GM21576 (cell line): ENCODE measurements at regions not wholly inside any gene's neighbourhood (a gene's known extent, or its start where the extent isn't known, plus 50 kb on each side); places are given as distances from the start of the nearest gene placed in this dataset.

Experiments used
- ATAC-seq: cut with Tn5 transposase; IDR thresholded peaks from one replicate; pipeline ENCODE4 v1.9.1; 2021; ENCODE audit warnings: mild to moderate bottlenecking, moderate library complexity; ENCODE audit not compliant: unreplicated experiment

DNA sequence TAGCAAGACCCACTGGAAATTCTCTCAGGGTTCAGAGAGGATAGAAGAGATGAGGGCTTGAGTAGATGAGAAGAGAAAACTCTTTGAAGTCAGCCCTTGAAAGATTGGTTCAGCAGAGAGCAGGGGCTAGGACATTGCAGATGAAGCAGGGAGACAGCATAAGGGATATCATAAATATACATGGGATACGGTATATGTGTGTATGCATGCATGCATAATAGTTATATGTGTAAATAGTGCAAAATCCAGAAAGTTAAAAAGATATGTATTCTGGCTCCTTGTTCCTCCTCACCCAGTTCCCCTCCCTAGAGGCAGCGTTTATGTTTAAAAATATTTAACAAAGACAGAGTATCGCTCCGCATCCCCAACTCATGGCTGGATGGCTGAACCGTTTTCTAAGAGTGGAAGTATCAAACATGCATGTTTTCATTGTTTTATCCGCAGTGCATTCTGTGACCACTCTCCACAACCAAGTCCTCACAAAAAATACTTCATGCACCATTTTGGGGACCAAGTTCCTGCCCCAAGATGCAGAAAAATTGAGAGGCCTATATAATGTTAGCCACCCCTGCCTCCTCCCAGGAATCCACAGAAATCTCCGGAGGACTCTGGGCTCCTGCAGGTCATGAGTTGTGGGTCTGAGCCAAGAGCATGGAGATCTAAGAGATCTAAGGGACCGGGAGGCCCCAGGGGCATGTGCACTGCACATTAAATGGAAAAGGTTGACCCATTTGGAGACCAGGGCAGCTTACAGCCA, 119.5 kb downstream of the MTX3 start:
- no peak for ATAC-seq

GRCh38 chr5:79868163-79868670, 122.8 kb downstream of the MTX3 start:
- ATAC-seq = no peak

GRCh38 chr5:79865579-79865978, 125.5 kb downstream of the MTX3 start:
- no peak for ATAC-seq

GRCh38 chr5:79864364-79864763, 126.7 kb downstream of the MTX3 start:
- no peak for ATAC-seq

DNA sequence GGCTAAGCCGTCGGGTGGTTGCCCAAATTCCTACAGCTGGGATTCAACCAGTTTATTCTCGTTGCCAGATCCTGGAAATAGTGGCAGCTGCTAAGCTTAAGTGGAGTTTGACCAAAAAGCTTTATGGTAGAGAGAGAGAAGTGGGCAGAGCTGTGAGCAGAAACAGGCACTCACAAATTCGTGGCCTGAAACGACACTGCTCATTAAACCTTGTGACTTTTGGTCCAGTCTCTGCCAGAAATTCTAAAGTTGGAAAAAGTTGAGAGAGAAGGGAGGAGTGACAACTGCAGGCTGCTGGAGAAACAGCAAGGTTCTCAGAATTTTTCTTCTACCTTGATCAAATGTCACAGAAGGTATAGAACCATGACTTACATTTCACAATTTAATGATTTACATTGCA, 131.5 kb downstream of the MTX3 start:
- no peak for ATAC-seq

DNA sequence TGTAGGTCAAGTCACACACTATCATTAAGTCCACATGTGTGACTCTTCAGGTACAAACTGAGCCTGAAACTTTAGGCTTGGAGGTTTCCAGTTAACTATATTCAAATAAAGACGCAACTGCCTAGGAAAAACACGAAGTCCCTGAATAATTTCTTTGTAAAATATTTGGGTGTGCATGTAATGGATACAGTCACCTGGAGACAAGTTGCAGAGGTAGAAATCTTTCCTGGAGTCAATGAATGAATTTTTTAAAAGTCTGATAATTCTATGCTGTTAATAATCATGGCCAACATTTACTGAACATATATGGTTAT, 132.7 kb downstream of the MTX3 start:
- ATAC-seq = no peak

DNA sequence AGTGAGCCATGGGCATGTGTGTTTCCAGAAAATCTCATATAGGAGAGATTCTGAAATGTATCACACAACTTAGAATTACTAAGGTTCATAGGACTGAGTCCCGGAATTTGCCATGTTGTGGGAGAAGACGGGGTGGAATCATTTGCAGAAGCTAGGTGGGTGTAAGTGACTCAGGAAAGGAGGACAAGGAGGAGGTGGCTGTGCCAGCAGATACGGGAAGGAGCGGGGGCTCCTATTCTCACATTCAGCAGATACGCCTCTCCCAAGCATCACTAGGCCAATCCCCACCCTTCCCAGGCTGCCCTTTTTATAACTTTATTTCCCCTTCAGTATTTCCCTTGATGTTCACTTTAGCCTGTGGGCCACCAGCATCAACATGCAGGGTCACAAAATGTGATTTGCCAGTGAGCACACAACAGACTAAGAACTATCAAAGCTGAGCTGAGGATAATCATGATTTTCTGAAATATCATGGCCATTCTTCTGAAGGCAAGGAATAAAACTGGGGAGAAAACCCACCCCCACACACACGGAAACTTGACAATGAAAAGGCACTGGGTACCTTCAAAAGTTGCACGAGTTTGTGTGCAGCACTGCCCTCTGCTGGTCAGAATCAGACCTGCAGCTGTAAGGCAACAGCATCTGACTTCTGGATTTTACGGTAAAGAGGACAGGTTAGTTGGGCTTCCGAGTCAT, 133.2 kb downstream of the MTX3 start:
- peak; percentile 50 for ATAC-seq

GRCh38 chr5:79856456-79857055, 134.5 kb downstream of the MTX3 start:
- ATAC-seq = no peak

GRCh38 chr5:79853676-79854418, 137.2 kb downstream of the MTX3 start:
- ATAC-seq = no peak

GRCh38 chr5:79853028-79853427, 138.0 kb downstream of the MTX3 start:
- no peak for ATAC-seq

DNA sequence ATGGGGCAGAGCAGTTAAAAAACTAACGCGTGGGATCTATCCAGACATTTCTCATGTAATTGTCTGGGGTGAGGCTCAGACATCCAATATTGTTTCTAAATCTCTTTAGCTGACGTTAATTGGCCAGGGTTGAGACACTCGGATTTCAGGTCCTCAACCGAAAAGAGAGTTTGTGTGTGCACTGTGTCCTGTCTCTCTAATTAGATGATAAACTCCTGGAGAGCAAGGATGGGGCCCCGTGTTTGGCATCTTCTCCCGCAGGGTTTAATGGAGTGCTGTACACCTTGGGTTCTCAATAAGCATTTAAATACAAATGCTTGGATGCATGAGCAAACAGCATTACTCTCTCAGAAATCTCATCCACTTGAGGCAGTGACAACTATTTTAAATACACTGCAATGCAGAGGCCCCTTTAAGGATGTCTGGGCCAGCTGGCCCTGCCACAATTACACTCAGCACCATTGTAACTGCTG, 139.6 kb downstream of the MTX3 start:
- no peak for ATAC-seq

DNA sequence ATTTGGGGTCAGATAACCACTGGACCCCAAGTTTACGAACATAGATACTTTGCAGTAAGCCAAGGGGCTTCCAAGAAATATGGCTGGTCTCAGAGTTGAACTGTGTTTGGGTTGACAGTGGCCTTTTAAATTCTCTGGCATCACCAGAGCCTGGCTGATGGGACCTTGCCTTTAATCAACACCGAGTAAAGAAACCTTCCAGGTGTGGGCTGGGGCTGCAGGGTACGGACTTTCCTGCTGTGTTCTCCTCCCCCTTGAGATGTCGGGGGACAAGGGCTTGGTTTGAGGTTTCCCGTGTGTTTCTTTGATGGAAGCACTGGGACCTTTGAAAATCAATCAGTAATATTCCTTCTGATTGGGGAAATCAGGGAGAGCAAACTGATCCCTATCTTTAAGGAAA, 140.1 kb downstream of the MTX3 start:
- ATAC-seq = no peak

GRCh38 chr5:79850316-79850822, 140.7 kb downstream of the MTX3 start:
- no peak for ATAC-seq

GRCh38 chr5:79849486-79850315, 141.4 kb downstream of the MTX3 start:
- ATAC-seq = no peak
